HepG2 (cell line): ENCODE measurements at regions not wholly inside any gene's neighbourhood (a gene's known extent, or its start where the extent isn't known, plus 50 kb on each side); places are given as distances from the start of the nearest gene placed in this dataset.

Source experiments
- ATAC-seq: fragments of 200-7000 bp; cut with Tn5 transposase; 3 replicates; pipeline ENCODE4 v1.9.1; 2020; ENCODE audit warnings: mild to moderate bottlenecking, moderate library complexity
- BruUV-seq: library from RNA; stranded (reverse); fragments of 400-500 nt; replicated peaks from 2 replicates; lab custom pipeline; 2021; lab: Mats Ljungman, UMichigan
- CTCF ChIA-PET: fragments of 300-600 bp; formaldehyde crosslinking; extraction: SDS; loops from one replicate; lab custom pipeline; 2021; ENCODE audit warnings: low total read pairs, inconsistent platforms, low intra/inter-chr PET ratio; lab: Yijun Ruan, JAX
- POLR2A ChIA-PET: fragments of 350-600 bp; sonication (Branson Sonifier 250); formaldehyde crosslinking; loops from one replicate; lab custom pipeline; 2020; ENCODE audit warnings: antibody characterized with exemption, inconsistent platforms; lab: Yijun Ruan, JAX
- DNase-seq: peaks from one replicate; pipeline ENCODE4 v3.0.0-alpha.2; 2015; ENCODE audit warnings: low spot score
- FAIRE-seq: peaks from 3 replicates; lab custom pipeline; 2011; peaks lifted over from hg19 to GRCh38; lab: Jason Lieb, UNC
- H2AFZ ChIP-seq: one replicate; pipeline ENCODE4 v1.6.1; 2011; ENCODE audit warnings: low read length, inconsistent platforms
- H3K27ac ChIP-seq: fragments of 300-600 bp; 3 replicates; pipeline ENCODE4 v1.8.0; 2011; ENCODE audit warnings: mixed run types, mild to moderate bottlenecking, mixed read lengths, low read length, inconsistent platforms; ENCODE audit not compliant: insufficient read depth; ENCODE audit errors: extremely low read length
- H3K27me3 ChIP-seq, 2 experiments: fragments of 200-600 bp in 1 of 2; 2 replicates in 1 of 2; 3 replicates in 1 of 2; pipeline versions ENCODE4 v1.6.0 to v1.8.0; 2011; ENCODE audit warnings: low read length in 2 of 2, mild to moderate bottlenecking in 2 of 2, moderate library complexity in 2 of 2, inconsistent platforms in 1 of 2; ENCODE audit not compliant: insufficient read depth in 2 of 2, control insufficient read depth in 1 of 2
- H3K36me3 ChIP-seq, 2 experiments: fragments of 200-600 bp in 1 of 2; replicated peaks in 1 of 2; 2 replicates in 1 of 2; 3 replicates in 1 of 2; pipeline versions ENCODE4 v1.5.1 to v1.8.0; 2011; ENCODE audit warnings: low read length in 2 of 2, inconsistent platforms in 1 of 2; ENCODE audit not compliant: insufficient read depth in 2 of 2, control insufficient read depth in 1 of 2
- H3K4me1 ChIP-seq: 2 replicates; pipeline ENCODE4 v1.5.1; 2012; ENCODE audit warnings: low read length, inconsistent platforms; ENCODE audit not compliant: insufficient read depth
- H3K4me2 ChIP-seq: 2 replicates; pipeline ENCODE4 v1.6.0; 2011; ENCODE audit warnings: low read depth, low read length, inconsistent platforms
- H3K4me3 ChIP-seq, 3 experiments: fragments of 200-600 bp in 1 of 3; sonication (generic), shearing (Covaris generic) in 1 of 3; replicated peaks in 1 of 3; 2 replicates each; pipeline ENCODE4 v1.5.1; 2011 to 2016; ENCODE audit warnings: low read length in 3 of 3, inconsistent platforms in 2 of 3, low read depth in 2 of 3, mild to moderate bottlenecking in 2 of 3, control low read depth in 1 of 3, mixed read lengths in 1 of 3; ENCODE audit not compliant: insufficient read depth in 1 of 3
- H3K79me2 ChIP-seq: one replicate; pipeline ENCODE4 v1.6.1; 2011; ENCODE audit warnings: low read length, inconsistent platforms; ENCODE audit not compliant: insufficient read depth
- H3K9ac ChIP-seq: 2 replicates; pipeline ENCODE4 v1.6.0; 2011; ENCODE audit warnings: mild to moderate bottlenecking, low read depth, low read length, inconsistent platforms; ENCODE audit not compliant: insufficient read depth
- H3K9me3 ChIP-seq: 2 replicates; pipeline ENCODE4 v1.5.1; 2012; ENCODE audit warnings: mild to moderate bottlenecking, low read length
- H4K20me1 ChIP-seq: 2 replicates; pipeline ENCODE4 v1.6.0; 2011; ENCODE audit warnings: inconsistent platforms, mild to moderate bottlenecking, low read length, moderate library complexity; ENCODE audit not compliant: insufficient read depth
- ATM ChIP-seq: fragments of 450-650 bp; IDR thresholded peaks from 2 replicates; pipeline ENCODE4 v1.7.1; 2017; ENCODE audit warnings: mild to moderate bottlenecking, borderline replicate concordance
- CAMTA2 ChIP-seq: sonication (generic); formaldehyde crosslinking; IDR thresholded peaks from 2 replicates; pipeline ENCODE4 v1.4.0; 2020; ENCODE audit warnings: mild to moderate bottlenecking, missing genetic modification reagents, borderline replicate concordance
- EEA1 ChIP-seq: sonication (generic); formaldehyde crosslinking; IDR thresholded peaks from 2 replicates; pipeline ENCODE4 v1.5.1; 2020; ENCODE audit warnings: mild to moderate bottlenecking, missing genetic modification reagents, borderline replicate concordance
- ETV6 ChIP-seq: sonication (generic); formaldehyde crosslinking; conservative IDR thresholded peaks from 2 replicates; pipeline ENCODE4 v1.4.0; 2020; ENCODE audit warnings: missing genetic modification reagents
- HOXA7 ChIP-seq: sonication (generic); formaldehyde crosslinking; IDR thresholded peaks from 2 replicates; pipeline ENCODE4 v1.8.1; 2022; ENCODE audit warnings: mild to moderate bottlenecking, missing genetic modification reagents, moderate library complexity
- LCORL ChIP-seq, 2 experiments: fragments of 450-650 bp in 1 of 2; sonication (generic) in 1 of 2; formaldehyde crosslinking in 1 of 2; IDR thresholded peaks; 2 replicates each; pipeline versions ENCODE4 v1.5.0 to v1.6.1; 2017 to 2020; ENCODE audit warnings: antibody characterized with exemption in 1 of 2, missing genetic modification reagents in 1 of 2
- NFIB ChIP-seq: sonication (generic); formaldehyde crosslinking; IDR thresholded peaks from 2 replicates; pipeline ENCODE4 v1.9.0; 2021; ENCODE audit warnings: missing genetic modification reagents, mild to moderate bottlenecking, borderline replicate concordance
- NFYC ChIP-seq: IDR thresholded peaks from 2 replicates; pipeline ENCODE4 v1.6.1; 2016; ENCODE audit warnings: missing genetic modification reagents, missing compliant biosample characterization
- SALL1 ChIP-seq: sonication (generic); formaldehyde crosslinking; IDR thresholded peaks from 2 replicates; pipeline ENCODE4 v1.8.0; 2022; ENCODE audit warnings: mild to moderate bottlenecking, missing genetic modification reagents
- SP5 ChIP-seq: IDR thresholded peaks from 2 replicates; pipeline ENCODE4 v1.6.1; 2016; ENCODE audit warnings: low read depth, borderline replicate concordance
- SUZ12 ChIP-seq: fragments of 150-350 bp; IDR thresholded peaks from 2 replicates; pipeline ENCODE4 v1.6.1; 2014; ENCODE audit warnings: low read depth, low read length
- TSC22D2 ChIP-seq: sonication (generic); formaldehyde crosslinking; IDR thresholded peaks from 2 replicates; pipeline ENCODE4 v1.5.1; 2020; ENCODE audit warnings: missing genetic modification reagents, mild to moderate bottlenecking, borderline replicate concordance
- XRCC5 ChIP-seq: fragments of 200-400 bp; formaldehyde crosslinking; optimal IDR thresholded peaks from 2 replicates; pipeline ENCODE3; 2017; ENCODE audit warnings: mild to moderate bottlenecking, low read length
- YEATS2 ChIP-seq: sonication (generic); formaldehyde crosslinking; IDR thresholded peaks from 2 replicates; pipeline ENCODE4 v1.4.0; 2020; ENCODE audit warnings: missing genetic modification reagents, borderline replicate concordance
- ZBTB42 ChIP-seq: sonication (generic); formaldehyde crosslinking; IDR thresholded peaks from 2 replicates; pipeline ENCODE4 v1.5.0; 2020; ENCODE audit warnings: mild to moderate bottlenecking, missing genetic modification reagents
- ZKSCAN1 ChIP-seq: fragments of 150-350 bp; IDR thresholded peaks from 2 replicates; pipeline ENCODE4 v1.6.1; 2014; ENCODE audit warnings: low read length
- ZNF331 ChIP-seq: sonication (generic); formaldehyde crosslinking; IDR thresholded peaks from 2 replicates; pipeline ENCODE4 v1.4.0; 2020; ENCODE audit warnings: missing genetic modification reagents
- ZNF33B ChIP-seq: sonication (generic); formaldehyde crosslinking; IDR thresholded peaks from 2 replicates; pipeline ENCODE4 v1.5.1; 2020; ENCODE audit warnings: mild to moderate bottlenecking, missing genetic modification reagents
- ZNF546 ChIP-seq: sonication (generic); formaldehyde crosslinking; conservative IDR thresholded peaks from 2 replicates; pipeline ENCODE4 v1.8.1; 2023; ENCODE audit warnings: mild to moderate bottlenecking, missing genetic modification reagents
- ZNF552 ChIP-seq: sonication (generic); formaldehyde crosslinking; IDR thresholded peaks from 2 replicates; pipeline ENCODE4 v1.9.0; 2022; ENCODE audit warnings: missing genetic modification reagents, mild to moderate bottlenecking, borderline replicate concordance
- ZNF644 ChIP-seq: IDR thresholded peaks from 2 replicates; pipeline ENCODE4 v1.6.1; 2016; ENCODE audit warnings: low read depth
- ZSCAN22 ChIP-seq: sonication (generic); formaldehyde crosslinking; IDR thresholded peaks from 2 replicates; pipeline ENCODE4 v1.4.0; 2020; ENCODE audit warnings: mild to moderate bottlenecking, missing genetic modification reagents
- ZSCAN31 ChIP-seq: sonication (generic); formaldehyde crosslinking; IDR thresholded peaks from 2 replicates; pipeline ENCODE4 v1.5.0; 2020; ENCODE audit warnings: low read depth, mild to moderate bottlenecking, missing genetic modification reagents
- WGBS: methylation state at CpG from one replicate; pipeline ENCODE4 v1.1.6; 2017; ENCODE audit warnings: low lambda C conversion rate; 5-methylcytosine and 5-hydroxymethylcytosine counted together
- in situ Hi-C: cut with HindIII; loops from 2 replicates; pipeline ENCODE4 v1.10.0; 2017; ENCODE audit warnings: low pct_unique_long_range_greater_than_20kb; ENCODE audit not compliant: extremely low pct_ligation_motif_present
- intact Hi-C: fragments of 100-400 bp; cut with micrococcal nuclease; formaldehyde crosslinking; loops from one replicate; pipeline ENCODE4 v1.10.0; 2022; ENCODE audit not compliant: unreplicated experiment
- TF ChIP-seq, protein P1 (sequence below): IDR thresholded peaks from 2 replicates; pipeline ENCODE4 v1.6.1; 2012; ENCODE audit warnings: inconsistent platforms

DNA sequence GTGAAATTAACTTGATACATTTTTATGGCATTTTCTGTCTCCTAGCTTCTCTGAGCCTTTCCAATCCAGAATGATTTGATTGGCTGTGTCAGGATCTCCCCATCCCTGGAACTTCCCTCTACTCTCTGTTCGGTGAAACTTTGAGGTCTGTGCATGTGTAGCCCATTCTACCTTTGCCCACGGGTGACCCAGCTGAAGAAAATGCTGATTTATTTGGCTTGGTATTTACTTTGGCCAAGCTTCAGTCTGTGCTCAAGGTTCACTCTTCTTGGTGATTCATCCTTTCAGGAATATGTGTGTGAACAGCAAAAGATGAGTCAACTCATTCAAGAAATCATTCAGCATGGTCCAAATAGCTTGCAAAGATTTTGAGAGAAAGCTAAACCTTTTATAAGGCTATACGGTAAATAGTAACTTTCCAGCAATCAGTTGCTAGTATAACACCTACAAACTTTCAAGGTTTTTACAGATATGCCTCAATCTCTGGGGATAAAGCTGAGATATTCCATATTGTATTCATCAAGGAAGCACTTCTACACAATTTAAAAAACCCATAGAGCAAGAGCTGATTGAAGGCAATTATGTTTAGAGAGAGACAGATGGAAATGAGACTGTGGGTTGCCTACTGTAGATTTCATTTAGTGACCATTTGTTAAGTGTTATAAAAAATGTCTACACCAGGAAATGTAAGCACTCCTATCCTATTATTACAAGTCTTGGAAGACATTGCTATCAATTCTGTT lies 233.9 kb upstream of the CXXC4 start:
- no TSS peak for BruUV-seq
- H3K4me2 ChIP-seq, result peak overlapping the region; percentile 38; the same call in 1 of the 2 replicates
- H3K27me3 ChIP-seq, result no peaks in the 10 kb centered on the region; a peak in 1 of 5 replicates
- no peak for TF ChIP-seq ZBTB42 (CRISPR knock-in tag)
- peak; percentile 52; the same call in 1 of the 2 replicates for TF ChIP-seq ZNF331
- TF ChIP-seq NFIB (CRISPR knock-in tag), result no peak
- TF ChIP-seq SALL1 (CRISPR knock-in tag), result peak; percentile 73
- peak; percentile 38; the same call in 1 of the 2 replicates for TF ChIP-seq LCORL (IDR thresholded peaks at IDR 0.05)
- no peak for TF ChIP-seq LCORL (CRISPR knock-in tag; IDR thresholded peaks at IDR 0.05)
- TF ChIP-seq ZNF552 (CRISPR knock-in tag), result no peak
- TF ChIP-seq ETV6, result no peak
- TF ChIP-seq SP5 (CRISPR knock-in tag), result no peak
- TF ChIP-seq XRCC5, result no peak
- TF ChIP-seq ZSCAN22, result no peak
- TF ChIP-seq ZNF33B (CRISPR knock-in tag), result no peak
- no peak for TF ChIP-seq ZKSCAN1
- TF ChIP-seq ZNF546, result no peak
- TF ChIP-seq ZSCAN31 (CRISPR knock-in tag), result no peak
- no peak for TF ChIP-seq ATM
- TF ChIP-seq NFYC (CRISPR knock-in tag), result peak; percentile 63; the same call in 1 of the 2 replicates
- TF ChIP-seq, protein P1, sequence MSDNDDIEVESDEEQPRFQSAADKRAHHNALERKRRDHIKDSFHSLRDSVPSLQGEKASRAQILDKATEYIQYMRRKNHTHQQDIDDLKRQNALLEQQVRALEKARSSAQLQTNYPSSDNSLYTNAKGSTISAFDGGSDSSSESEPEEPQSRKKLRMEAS, result no peak; the same call in 1 of the 2 replicates
- TF ChIP-seq TSC22D2 (CRISPR knock-in tag), result no peak
- TF ChIP-seq CAMTA2 (CRISPR knock-in tag), result no peak
- TF ChIP-seq YEATS2, result peak; percentile 29; the same call in 1 of the 2 replicates
- TF ChIP-seq SUZ12, result no peak
- no peak for TF ChIP-seq HOXA7 (CRISPR knock-in tag)
- no peak for TF ChIP-seq EEA1 (CRISPR knock-in tag)
- TF ChIP-seq ZNF644 (CRISPR knock-in tag), result peak; percentile 71; the same call in 1 of the 2 replicates

More for the DNA sequence above, 233.9 kb upstream of the CXXC4 start:
- ChIA-PET POLR2A (no interaction called here), CTCF (no interaction called here)
- no peaks in the 10 kb centered on the region for H3K79me2 ChIP-seq
- DNase-seq, result peak; percentile 85
- no peak overlapping the region for H3K9ac ChIP-seq
- ATAC-seq, result peak; percentile 99
- intact Hi-C loops (no loop called here), in situ Hi-C loops (no loop called here)
- WGBS, result 0% methylated on average over 3 of the region's 3 CpGs
- no peaks in the 10 kb centered on the region for H3K9me3 ChIP-seq
- no peak overlapping the region for H3K4me3 ChIP-seq
- H2AFZ ChIP-seq, result no peak overlapping the region
- H3K4me1 ChIP-seq, result peaks cover 30% of the 10 kb centered on the region
- no peaks in the 10 kb centered on the region for H4K20me1 ChIP-seq
- peak; percentile 32 for FAIRE-seq
- peak overlapping the region; percentile 27 for H3K27ac ChIP-seq
- no peaks in the 10 kb centered on the region for H3K36me3 ChIP-seq
